GM12891 (cell line): ENCODE measurements at regions not wholly inside any gene's neighbourhood (a gene's known extent, or its start where the extent isn't known, plus 50 kb on each side); places are given as distances from the start of the nearest gene placed in this dataset.

Experiments used
- POLR2A ChIP-seq: IDR thresholded peaks from 2 replicates; pipeline ENCODE4 v1.6.1; 2011; ENCODE audit warnings: low read depth, low read length, control low read depth
- POLR2AphosphoS5 ChIP-seq: IDR thresholded peaks from 2 replicates; pipeline ENCODE4 v1.6.1; 2011; ENCODE audit warnings: low read depth, low read length, control low read depth

- no peak for TF ChIP-seq POLR2AphosphoS5
- TF ChIP-seq POLR2A = no peak
Observed at GRCh38 chr12:98351784-98352183, 163.6 kb upstream of the TMPO start.
